HL-60 (cell line): ENCODE measurements at regions not wholly inside any gene's neighbourhood (a gene's known extent, or its start where the extent isn't known, plus 50 kb on each side); places are given as distances from the start of the nearest gene placed in this dataset.

Experiments
- DNase-seq, 2 experiments: peaks; one replicate each; pipeline ENCODE4 v3.0.0-alpha.2; 2010 to 2020; ENCODE audit warnings: low read depth in 1 of 2, low spot score in 1 of 2
- H3K27ac ChIP-seq: fragments of 250-450 bp; sonication (Bioruptor Pico); replicated peaks from 2 replicates; pipeline ENCODE4 v1.5.1; 2020; ENCODE audit warnings: mild to moderate bottlenecking, moderate library complexity
- H3K27me3 ChIP-seq: fragments of 250-450 bp; sonication (Bioruptor Pico); 2 replicates; pipeline ENCODE4 v1.5.1; 2021; ENCODE audit warnings: mild to moderate bottlenecking, moderate library complexity; ENCODE audit not compliant: insufficient read depth, poor library complexity, severe bottlenecking
- H3K4me3 ChIP-seq: replicated peaks from 2 replicates; pipeline ENCODE4 v1.5.1; 2011; ENCODE audit warnings: mild to moderate bottlenecking, control low read depth, low read length; ENCODE audit not compliant: insufficient read depth
- CTCF ChIP-seq: IDR thresholded peaks from one replicate; pipeline ENCODE4 v1.5.1; 2011; ENCODE audit warnings: low read length, control low read depth, inconsistent platforms; ENCODE audit not compliant: insufficient read depth
- GABPA ChIP-seq: IDR thresholded peaks from 2 replicates; pipeline ENCODE4 v1.6.1; 2012; ENCODE audit warnings: low read depth
- POLR2AphosphoS5 ChIP-seq: IDR thresholded peaks from 2 replicates; pipeline ENCODE4 v1.6.1; 2012; ENCODE audit warnings: low read depth
- REST ChIP-seq: IDR thresholded peaks from 2 replicates; pipeline ENCODE4 v1.6.1; 2012; ENCODE audit warnings: low read depth; ENCODE audit not compliant: insufficient replicate concordance
- SPI1 ChIP-seq: IDR thresholded peaks from 2 replicates; pipeline ENCODE4 v1.6.1; 2012; ENCODE audit warnings: low read depth, mild to moderate bottlenecking, borderline replicate concordance

- no peak for DNase-seq
- TF ChIP-seq GABPA (no peak), REST (no peak), POLR2AphosphoS5 (no peak), SPI1 (no peak), CTCF (no peak)
- no peak overlapping the region for H3K27ac ChIP-seq
- H3K4me3 ChIP-seq: no peak overlapping the region
- H3K27me3 ChIP-seq: no peaks in the 10 kb centered on the region
Measured at GRCh38 chr5:68479524-68479923, 264.0 kb downstream of the PIK3R1 start.

GRCh38 chr5:68480335-68480940 is 264.9 kb downstream of the PIK3R1 start:
- no peak for TF ChIP-seq SPI1
- TF ChIP-seq GABPA: no peak
- TF ChIP-seq REST: no peak
- TF ChIP-seq POLR2AphosphoS5: no peak
- TF ChIP-seq CTCF: no peak
- no peak overlapping the region for H3K27ac ChIP-seq
- H3K4me3 ChIP-seq: no peak overlapping the region
- H3K27me3 ChIP-seq: no peaks in the 10 kb centered on the region
- no peak for DNase-seq

- Histone ChIP-seq H3K27ac (no peak overlapping the region), H3K27me3 (no peaks in the 10 kb centered on the region), H3K4me3 (no peak overlapping the region)
- no peak for TF ChIP-seq SPI1
- TF ChIP-seq REST: no peak
- TF ChIP-seq CTCF: no peak
- no peak for TF ChIP-seq GABPA
- TF ChIP-seq POLR2AphosphoS5: no peak
- peak in 1 of 2 experiments; percentile 1 for DNase-seq
Measured at GRCh38 chr5:68482199-68482598, 266.6 kb downstream of the PIK3R1 start.
